ENCODE measurements at regions not wholly inside any gene's neighbourhood (a gene's known extent, or its start where the extent isn't known, plus 50 kb on each side); places are given as distances from the start of the nearest gene placed in this dataset.

- Histone ChIP-seq H3K9me3 (no peaks in the 10 kb centered on the region), H3K27me3 (no peaks in the 10 kb centered on the region), H3K4me3 (no peak overlapping the region), H3K27ac (no peak overlapping the region), H3K36me3 (no peaks in the 10 kb centered on the region), H3K4me1 (no peaks in the 10 kb centered on the region)
- intact Hi-C loops (cut with DNase I; ENCODE audit: low total_unique reads): no loop called here
- DNase-seq (ENCODE audit: low spot score in 2 of 2): no peak
- TF ChIP-seq POLR2AphosphoS5 (IDR thresholded peaks at IDR 0.05) (no peak), POLR2A (IDR thresholded peaks at IDR 0.05) (no peak), CTCF (IDR thresholded peaks at IDR 0.05) (no peak)
Measured at GRCh38 chr13:91162589-91162988, 184.9 kb upstream of the MIR17HG start.

- Histone ChIP-seq H3K4me1 (no peaks in the 10 kb centered on the region), H3K36me3 (no peaks in the 10 kb centered on the region), H3K9me3 (no peaks in the 10 kb centered on the region), H3K27ac (no peak overlapping the region), H3K4me3 (no peak overlapping the region), H3K27me3 (no peaks in the 10 kb centered on the region)
- TF ChIP-seq POLR2AphosphoS5 (IDR thresholded peaks at IDR 0.05) (no peak), POLR2A (IDR thresholded peaks at IDR 0.05) (no peak), CTCF (IDR thresholded peaks at IDR 0.05) (no peak)
- intact Hi-C loops (cut with DNase I; ENCODE audit: low total_unique reads): no loop called here
- DNase-seq (ENCODE audit: low spot score in 2 of 2): no peak
Measured at GRCh38 chr13:91165758-91166157, 181.7 kb upstream of the MIR17HG start.

GRCh38 chr13:91166714-91167511, 180.6 kb upstream of the MIR17HG start:
- intact Hi-C loops (cut with DNase I; ENCODE audit: low total_unique reads): no loop called here
- Histone ChIP-seq H3K9me3 (no peaks in the 10 kb centered on the region), H3K27ac (no peak overlapping the region), H3K4me3 (no peak overlapping the region), H3K27me3 (no peaks in the 10 kb centered on the region), H3K4me1 (no peaks in the 10 kb centered on the region), H3K36me3 (no peaks in the 10 kb centered on the region)
- DNase-seq (ENCODE audit: low spot score in 2 of 2): no peak
- TF ChIP-seq POLR2AphosphoS5 (IDR thresholded peaks at IDR 0.05) (no peak), CTCF (IDR thresholded peaks at IDR 0.05) (no peak), POLR2A (IDR thresholded peaks at IDR 0.05) (no peak)

GRCh38 chr13:91167706-91168385, 179.6 kb upstream of the MIR17HG start:
- Histone ChIP-seq H3K4me3 (no peak overlapping the region), H3K27me3 (peaks cover 0 to 3% of the 10 kb centered on the region in 2 donors), H3K27ac (no peak overlapping the region), H3K9me3 (no peaks in the 10 kb centered on the region), H3K36me3 (no peaks in the 10 kb centered on the region), H3K4me1 (no peaks in the 10 kb centered on the region)
- no peak for DNase-seq (ENCODE audit: low spot score in 2 of 2)
- TF ChIP-seq POLR2A (IDR thresholded peaks at IDR 0.05) (no peak), CTCF (IDR thresholded peaks at IDR 0.05) (no peak), POLR2AphosphoS5 (IDR thresholded peaks at IDR 0.05) (no peak)
- intact Hi-C loops (cut with DNase I; ENCODE audit: low total_unique reads): no loop called here

GRCh38 chr13:91168386-91168711, 179.1 kb upstream of the MIR17HG start:
- intact Hi-C loops (cut with DNase I; ENCODE audit: low total_unique reads): no loop called here
- no peak for TF ChIP-seq POLR2AphosphoS5 (IDR thresholded peaks at IDR 0.05)
- no peak for TF ChIP-seq CTCF (IDR thresholded peaks at IDR 0.05)
- TF ChIP-seq POLR2A (IDR thresholded peaks at IDR 0.05): no peak
- no peaks in the 10 kb centered on the region for H3K36me3 ChIP-seq
- no peak for DNase-seq (ENCODE audit: low spot score in 2 of 2)
- peaks cover 0 to 4% of the 10 kb centered on the region in 2 donors for H3K27me3 ChIP-seq
- H3K4me1 ChIP-seq: no peaks in the 10 kb centered on the region
- H3K27ac ChIP-seq: no peak overlapping the region
- H3K9me3 ChIP-seq: no peaks in the 10 kb centered on the region
- H3K4me3 ChIP-seq: no peak overlapping the region
